Endothelial cell (in vitro differentiated cells): ENCODE measurements at regions not wholly inside any gene's neighbourhood (a gene's known extent, or its start where the extent isn't known, plus 50 kb on each side); places are given as distances from the start of the nearest gene placed in this dataset.

ENCODE experiments used
- DNase-seq: peaks from one replicate; pipeline ENCODE4 v3.0.0; 2021; ENCODE audit warnings: low spot score
- H3K27ac Mint-ChIP-seq: one replicate; pipeline ENCODE4 v1.8.0; 2021; ENCODE audit warnings: mixed read lengths, inconsistent platforms; ENCODE audit not compliant: unreplicated experiment
- H3K27me3 Mint-ChIP-seq: one replicate; pipeline ENCODE4 v1.8.0; 2021; ENCODE audit warnings: mild to moderate bottlenecking, moderate library complexity, mixed read lengths, inconsistent platforms; ENCODE audit not compliant: unreplicated experiment
- H3K36me3 Mint-ChIP-seq: one replicate; pipeline ENCODE4 v1.8.0; 2021; ENCODE audit warnings: mild to moderate bottlenecking, low read depth, mixed read lengths, inconsistent platforms; ENCODE audit not compliant: unreplicated experiment
- H3K4me1 Mint-ChIP-seq: one replicate; pipeline ENCODE4 v1.8.0; 2021; ENCODE audit warnings: mild to moderate bottlenecking, mixed read lengths, inconsistent platforms; ENCODE audit not compliant: unreplicated experiment
- H3K4me3 Mint-ChIP-seq: one replicate; pipeline ENCODE4 v1.8.0; 2021; ENCODE audit warnings: mild to moderate bottlenecking, mixed read lengths, inconsistent platforms; ENCODE audit not compliant: unreplicated experiment
- H3K9me3 Mint-ChIP-seq: one replicate; pipeline ENCODE4 v1.8.0; 2021; ENCODE audit warnings: mixed read lengths, inconsistent platforms; ENCODE audit not compliant: unreplicated experiment
- TF ChIP-seq, protein P1 (sequence below): fragments of 200-600 bp; sonication (generic); IDR thresholded peaks from one replicate; pipeline ENCODE4 v1.5.0; 2021; ENCODE audit warnings: antibody characterized with exemption; ENCODE audit not compliant: unreplicated experiment

DNA sequence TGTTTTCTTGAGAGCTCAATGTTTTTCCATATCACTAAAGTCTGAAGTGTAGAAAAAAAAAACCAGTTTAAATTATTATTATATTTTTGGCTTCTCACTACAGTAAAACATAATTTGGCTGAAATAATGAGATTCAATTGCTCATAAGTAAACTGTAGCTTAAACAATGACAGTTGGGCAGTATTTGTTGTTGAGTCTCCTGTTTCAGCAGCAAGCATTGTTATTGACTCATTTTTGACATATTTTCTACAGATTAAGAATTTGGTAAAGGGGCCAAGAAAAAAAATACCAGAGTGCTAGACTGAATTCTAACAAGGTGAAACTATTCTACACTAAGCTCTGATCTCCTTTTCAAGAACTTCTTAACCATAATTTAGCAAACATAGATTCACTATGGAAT, 2070.4 kb upstream of the CELF4 start:
- no peak for DNase-seq
- H3K9me3 Mint-ChIP-seq = no peaks in the 10 kb centered on the region
- H3K27me3 Mint-ChIP-seq = no peaks in the 10 kb centered on the region
- H3K27ac Mint-ChIP-seq = no peak overlapping the region
- H3K36me3 Mint-ChIP-seq = no peaks in the 10 kb centered on the region
- H3K4me1 Mint-ChIP-seq = no peaks in the 10 kb centered on the region
- TF ChIP-seq, protein P1, sequence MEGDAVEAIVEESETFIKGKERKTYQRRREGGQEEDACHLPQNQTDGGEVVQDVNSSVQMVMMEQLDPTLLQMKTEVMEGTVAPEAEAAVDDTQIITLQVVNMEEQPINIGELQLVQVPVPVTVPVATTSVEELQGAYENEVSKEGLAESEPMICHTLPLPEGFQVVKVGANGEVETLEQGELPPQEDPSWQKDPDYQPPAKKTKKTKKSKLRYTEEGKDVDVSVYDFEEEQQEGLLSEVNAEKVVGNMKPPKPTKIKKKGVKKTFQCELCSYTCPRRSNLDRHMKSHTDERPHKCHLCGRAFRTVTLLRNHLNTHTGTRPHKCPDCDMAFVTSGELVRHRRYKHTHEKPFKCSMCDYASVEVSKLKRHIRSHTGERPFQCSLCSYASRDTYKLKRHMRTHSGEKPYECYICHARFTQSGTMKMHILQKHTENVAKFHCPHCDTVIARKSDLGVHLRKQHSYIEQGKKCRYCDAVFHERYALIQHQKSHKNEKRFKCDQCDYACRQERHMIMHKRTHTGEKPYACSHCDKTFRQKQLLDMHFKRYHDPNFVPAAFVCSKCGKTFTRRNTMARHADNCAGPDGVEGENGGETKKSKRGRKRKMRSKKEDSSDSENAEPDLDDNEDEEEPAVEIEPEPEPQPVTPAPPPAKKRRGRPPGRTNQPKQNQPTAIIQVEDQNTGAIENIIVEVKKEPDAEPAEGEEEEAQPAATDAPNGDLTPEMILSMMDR = no peak
- no peak overlapping the region for H3K4me3 Mint-ChIP-seq

DNA sequence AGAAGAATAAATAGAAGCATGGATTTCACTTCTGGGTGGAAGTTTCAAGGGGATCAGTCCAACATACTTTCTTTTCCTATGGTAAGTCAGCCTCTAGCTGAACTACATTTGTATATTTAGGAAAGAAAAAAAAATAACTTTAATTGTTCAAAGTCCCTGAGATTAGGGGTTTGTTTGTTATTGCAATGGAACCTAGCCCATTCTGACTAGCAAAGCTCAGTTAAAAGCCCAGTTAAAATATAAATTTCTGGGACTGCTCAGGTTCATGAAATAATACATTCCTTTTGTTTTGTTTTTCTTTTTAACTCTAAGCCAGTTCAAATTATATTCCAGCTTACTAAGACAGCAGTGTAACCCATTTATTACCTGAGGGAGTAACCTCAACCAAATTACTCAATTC, 2069.6 kb upstream of the CELF4 start:
- no peaks in the 10 kb centered on the region for H3K27me3 Mint-ChIP-seq
- no peaks in the 10 kb centered on the region for H3K4me1 Mint-ChIP-seq
- H3K9me3 Mint-ChIP-seq = no peaks in the 10 kb centered on the region
- H3K4me3 Mint-ChIP-seq = no peak overlapping the region
- TF ChIP-seq, protein P1 = no peak
- no peaks in the 10 kb centered on the region for H3K36me3 Mint-ChIP-seq
- no peak for DNase-seq
- H3K27ac Mint-ChIP-seq = no peak overlapping the region

DNA sequence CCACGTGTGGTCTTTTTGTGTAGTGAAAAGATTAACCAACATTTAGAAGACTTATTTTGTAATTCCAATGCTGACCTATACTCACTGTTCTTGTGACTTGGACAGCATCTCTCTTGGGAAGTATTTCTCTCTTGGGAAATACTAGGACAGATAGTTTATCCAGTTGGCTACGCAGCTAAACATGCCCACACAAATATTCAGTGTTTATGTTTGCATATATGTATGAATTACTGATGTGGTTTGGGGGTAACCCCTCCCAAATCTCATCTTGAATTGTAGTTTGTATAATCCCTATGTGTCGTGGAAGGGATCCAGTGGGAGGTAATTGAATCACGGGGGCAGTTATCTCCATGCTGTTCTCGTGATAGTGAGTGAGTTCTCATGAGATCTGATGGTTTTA, 2062.3 kb upstream of the CELF4 start:
- Mint-ChIP-seq H3K4me1 (no peaks in the 10 kb centered on the region), H3K9me3 (no peaks in the 10 kb centered on the region), H3K27me3 (no peaks in the 10 kb centered on the region), H3K27ac (no peak overlapping the region), H3K4me3 (no peak overlapping the region), H3K36me3 (no peaks in the 10 kb centered on the region)
- no peak for DNase-seq
- TF ChIP-seq, protein P1 = no peak

DNA sequence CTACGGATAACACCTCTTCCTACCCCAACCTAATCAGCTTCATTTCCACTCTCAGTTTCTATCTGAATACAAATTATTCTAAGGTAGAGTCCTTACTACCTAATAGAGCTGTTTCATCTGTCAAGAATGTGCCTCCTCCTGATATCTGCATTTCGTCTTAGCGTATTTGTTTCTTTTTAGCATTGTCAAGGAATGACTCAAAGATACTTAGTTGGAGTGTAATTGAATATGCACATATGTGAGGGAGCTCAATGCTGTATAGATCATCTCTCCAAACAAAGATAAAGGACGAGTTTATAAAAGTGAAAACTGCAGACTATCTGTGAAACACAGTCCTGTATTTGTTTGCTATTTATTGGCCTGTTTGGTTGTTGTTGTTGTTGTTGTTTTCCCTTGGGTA, 2059.4 kb upstream of the CELF4 start:
- Mint-ChIP-seq H3K27ac (no peak overlapping the region), H3K4me1 (no peaks in the 10 kb centered on the region), H3K36me3 (no peaks in the 10 kb centered on the region), H3K27me3 (no peaks in the 10 kb centered on the region), H3K4me3 (no peak overlapping the region), H3K9me3 (no peaks in the 10 kb centered on the region)
- no peak for DNase-seq
- TF ChIP-seq, protein P1 = no peak

DNA sequence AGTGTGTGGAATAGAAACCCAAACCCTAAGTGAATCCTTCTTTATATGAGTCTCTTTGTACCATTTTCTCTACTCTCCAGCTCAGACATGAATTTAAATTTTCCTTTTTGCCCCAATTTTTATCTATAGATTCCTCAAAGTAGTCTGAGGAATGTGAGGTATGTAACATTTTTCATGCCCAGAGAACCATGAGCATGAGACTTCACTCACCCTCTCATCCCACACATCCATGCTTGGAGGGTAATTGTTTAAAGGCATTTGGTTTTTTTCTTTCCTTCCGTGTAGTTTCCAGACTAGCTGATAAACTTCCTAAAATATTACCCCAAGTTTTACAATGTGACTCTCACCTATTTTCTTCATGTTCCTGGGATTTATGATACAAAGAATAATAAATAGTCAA, 2056.8 kb upstream of the CELF4 start:
- Mint-ChIP-seq H3K27me3 (no peaks in the 10 kb centered on the region), H3K9me3 (no peaks in the 10 kb centered on the region), H3K27ac (no peak overlapping the region), H3K36me3 (no peaks in the 10 kb centered on the region), H3K4me1 (no peaks in the 10 kb centered on the region), H3K4me3 (no peak overlapping the region)
- TF ChIP-seq, protein P1 = no peak
- no peak for DNase-seq
